ENCODE measurements at regions not wholly inside any gene's neighbourhood (a gene's known extent, or its start where the extent isn't known, plus 50 kb on each side); places are given as distances from the start of the nearest gene placed in this dataset.

GRCh38 chr3:87498358-87499080 is 222.1 kb upstream of the POU1F1 start:
- TF ChIP-seq CTCF (IDR thresholded peaks at IDR 0.05; ENCODE audit: borderline replicate concordance, extremely low read depth, low read length, poor library complexity, severe bottlenecking) (no peak), EZH2 (IDR thresholded peaks at IDR 0.05; ENCODE audit: borderline replicate concordance, low read depth, low read length, severe bottlenecking) (no peak)

Measured in DND-41 (cell line).